HG03280 (cell line): ENCODE measurements at regions not wholly inside any gene's neighbourhood (a gene's known extent, or its start where the extent isn't known, plus 50 kb on each side); places are given as distances from the start of the nearest gene placed in this dataset.

ENCODE experiments used
- ATAC-seq: cut with Tn5 transposase; IDR thresholded peaks from one replicate; pipeline ENCODE4 v1.9.1; 2021; ENCODE audit warnings: mild to moderate bottlenecking, moderate library complexity; ENCODE audit not compliant: unreplicated experiment

DNA sequence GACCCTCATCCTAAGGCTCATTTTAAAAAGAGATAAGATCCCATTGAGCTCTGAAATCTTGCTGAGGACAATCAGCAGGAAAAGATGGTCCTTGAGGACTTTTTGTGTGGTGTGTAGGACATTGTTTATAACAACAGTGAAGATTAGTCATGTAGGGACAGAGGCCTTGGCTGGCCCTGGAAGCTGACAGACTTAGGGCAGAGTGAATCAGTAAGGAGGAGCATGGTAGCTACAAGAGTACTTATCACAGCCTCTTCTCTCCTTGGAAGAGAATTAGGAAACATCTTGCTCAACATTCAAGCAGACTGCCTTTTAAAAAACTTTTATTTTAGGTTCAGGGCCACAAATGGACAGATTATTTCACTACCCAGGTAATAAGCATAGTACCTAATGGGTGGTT, 665.9 kb upstream of the SALL1 start:
- no peak for ATAC-seq

DNA sequence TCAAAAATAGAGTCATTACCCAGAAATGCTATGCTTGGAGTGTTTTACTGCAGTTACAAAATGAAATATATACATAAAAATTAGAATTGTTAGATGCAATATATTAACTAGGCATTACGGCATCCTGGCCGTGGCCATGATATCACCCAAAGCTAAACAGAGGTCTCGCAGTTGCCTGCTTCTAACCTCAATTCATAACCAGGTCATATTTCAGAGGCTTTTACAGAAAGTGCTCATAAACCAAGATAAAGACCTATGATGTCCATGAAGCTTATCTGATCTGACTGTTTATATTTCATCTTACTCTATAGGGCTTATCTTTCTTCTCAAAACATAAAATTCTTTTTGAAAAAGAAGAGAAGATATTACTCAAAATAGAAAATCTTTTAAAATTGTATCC, 664.5 kb upstream of the SALL1 start:
- no peak for ATAC-seq

DNA sequence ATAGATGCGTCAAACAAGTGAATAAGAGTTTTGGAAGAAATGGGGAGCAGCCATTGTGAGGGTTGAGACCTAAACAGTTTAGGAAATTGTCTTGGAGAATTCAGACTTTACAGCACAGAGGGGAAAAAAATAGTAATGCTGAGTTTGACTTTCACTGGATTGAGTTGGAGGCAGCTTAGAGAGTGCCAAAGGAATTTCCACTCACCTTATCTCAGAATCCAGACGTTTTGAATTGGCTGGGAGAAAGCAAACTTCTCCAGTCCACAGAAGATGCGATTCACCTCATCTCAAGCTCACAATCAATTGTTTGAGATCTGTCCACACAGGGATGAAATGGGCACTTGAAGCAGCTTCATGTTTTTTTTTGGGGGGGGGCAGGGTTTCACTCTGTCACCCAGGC, 663.5 kb upstream of the SALL1 start:
- no peak for ATAC-seq

DNA sequence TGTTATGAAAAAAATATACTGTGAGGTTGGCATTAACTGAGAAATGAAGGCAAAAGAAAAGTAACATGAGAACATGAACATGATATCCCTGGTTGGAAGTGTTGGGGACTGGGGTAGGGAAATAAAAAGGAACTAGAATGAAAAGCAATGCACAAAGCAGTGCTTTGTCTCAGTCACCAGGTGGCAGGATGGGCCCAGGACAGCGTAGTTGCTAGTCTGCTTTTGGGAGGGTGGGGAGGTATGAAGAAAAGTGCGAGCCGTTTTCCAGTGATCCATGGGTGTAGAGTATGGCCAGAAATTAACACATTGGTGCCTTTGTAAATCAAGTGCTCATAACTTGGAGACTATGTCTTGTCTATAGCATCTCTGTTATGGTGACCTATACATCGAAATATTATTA, 662.5 kb upstream of the SALL1 start:
- no peak for ATAC-seq

DNA sequence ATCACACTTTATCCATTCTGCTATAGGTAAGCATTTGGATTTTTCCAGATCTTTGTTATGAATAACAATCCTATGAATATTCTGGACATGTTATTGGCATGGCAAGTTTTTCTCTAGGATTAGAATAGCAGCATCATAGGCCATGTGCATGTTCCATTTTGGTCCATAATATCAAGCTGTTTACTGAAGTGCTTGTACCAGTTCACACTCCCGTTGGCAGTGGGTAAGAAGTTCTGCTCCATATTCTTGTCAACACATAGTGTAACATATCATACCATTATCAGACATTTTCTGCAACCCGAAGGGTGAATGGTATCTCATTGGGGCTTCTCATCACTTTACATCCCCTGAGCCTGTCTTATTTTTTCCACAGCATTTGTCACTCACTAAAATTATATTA, 661.9 kb upstream of the SALL1 start:
- no peak for ATAC-seq

DNA sequence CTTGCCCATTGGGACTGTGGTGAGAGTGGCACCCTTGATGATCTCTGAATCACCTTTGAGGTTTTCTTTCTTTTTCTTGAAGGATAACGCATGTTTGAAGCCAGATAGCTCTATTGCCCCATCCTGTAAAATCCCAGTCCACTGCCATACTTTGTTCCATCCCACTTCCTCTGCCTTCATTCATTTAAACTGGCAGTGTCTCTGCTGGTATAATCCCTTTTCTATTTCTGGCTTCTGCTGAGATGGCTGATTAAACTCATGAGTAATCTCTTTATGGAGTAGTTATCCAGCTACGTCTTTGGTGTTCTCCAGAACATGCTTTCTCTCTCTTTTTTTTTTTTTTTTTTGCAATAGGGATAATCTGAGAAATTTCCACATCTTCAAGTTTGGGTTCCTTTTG, 656.5 kb upstream of the SALL1 start:
- no peak for ATAC-seq

DNA sequence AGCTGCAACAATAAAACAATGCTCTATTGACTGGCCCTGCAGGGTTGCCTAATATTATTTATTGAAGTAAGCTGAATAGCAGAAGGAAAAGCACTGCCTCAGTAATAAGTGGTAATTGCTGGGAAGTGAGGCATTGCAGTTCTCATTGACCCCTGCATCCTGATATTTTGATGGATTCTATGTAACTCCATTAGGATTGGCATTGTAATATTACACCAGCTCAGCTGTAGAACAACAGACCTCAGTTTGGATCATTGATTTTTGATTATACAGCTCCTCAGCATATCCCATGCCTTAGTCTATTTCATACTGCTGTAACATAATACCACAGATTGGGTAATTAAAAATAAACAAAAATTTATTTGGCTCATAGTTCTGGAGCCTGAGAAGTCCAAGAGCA, 650.6 kb upstream of the SALL1 start:
- ATAC-seq: no peak

DNA sequence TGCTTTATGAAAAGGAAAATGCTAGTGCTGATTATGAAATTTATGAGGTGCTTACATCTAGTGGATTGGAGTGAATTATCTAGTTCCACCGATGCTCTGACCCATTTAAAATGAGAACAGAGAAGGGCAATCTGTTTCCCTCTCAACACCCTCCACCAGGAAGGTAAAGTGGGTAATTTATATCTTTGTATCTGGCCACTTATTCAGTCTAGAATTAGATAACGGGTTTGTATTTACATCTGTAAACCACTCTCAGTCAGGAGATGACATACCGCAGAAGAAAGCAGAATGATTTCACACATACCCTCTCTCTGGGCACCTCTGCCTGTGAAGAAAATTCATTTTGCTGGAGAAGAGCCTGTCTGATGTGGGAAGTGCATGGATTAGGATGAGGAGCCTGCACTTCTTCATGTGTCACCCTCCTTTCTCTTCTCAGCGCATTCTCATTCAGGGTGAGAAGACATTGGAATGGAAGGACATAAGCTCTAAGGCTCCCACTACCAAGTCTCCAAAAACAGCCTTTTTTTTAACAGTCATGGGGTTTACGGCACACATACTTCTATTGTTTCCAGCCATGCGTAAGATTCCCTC, 646.7 kb upstream of the SALL1 start:
- ATAC-seq: no peak

DNA sequence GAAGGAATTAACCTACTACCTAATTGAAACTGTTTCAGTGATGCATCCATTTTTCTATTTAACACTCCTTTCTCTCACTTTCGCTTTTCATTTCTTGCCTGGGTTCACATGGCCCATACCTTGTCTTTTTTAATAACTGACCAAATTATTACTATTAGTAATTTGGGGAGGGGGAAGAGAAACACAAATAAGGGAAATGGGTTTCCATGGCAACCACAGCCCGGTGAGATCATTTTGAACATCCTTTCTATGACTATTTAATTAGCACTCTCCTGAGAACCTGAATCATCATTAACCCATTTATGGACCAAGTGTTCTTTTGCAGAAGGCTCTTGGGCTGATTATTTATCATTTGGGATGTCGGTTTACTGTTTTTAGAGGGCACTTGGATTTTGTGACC, 628.2 kb upstream of the SALL1 start:
- ATAC-seq: no peak

DNA sequence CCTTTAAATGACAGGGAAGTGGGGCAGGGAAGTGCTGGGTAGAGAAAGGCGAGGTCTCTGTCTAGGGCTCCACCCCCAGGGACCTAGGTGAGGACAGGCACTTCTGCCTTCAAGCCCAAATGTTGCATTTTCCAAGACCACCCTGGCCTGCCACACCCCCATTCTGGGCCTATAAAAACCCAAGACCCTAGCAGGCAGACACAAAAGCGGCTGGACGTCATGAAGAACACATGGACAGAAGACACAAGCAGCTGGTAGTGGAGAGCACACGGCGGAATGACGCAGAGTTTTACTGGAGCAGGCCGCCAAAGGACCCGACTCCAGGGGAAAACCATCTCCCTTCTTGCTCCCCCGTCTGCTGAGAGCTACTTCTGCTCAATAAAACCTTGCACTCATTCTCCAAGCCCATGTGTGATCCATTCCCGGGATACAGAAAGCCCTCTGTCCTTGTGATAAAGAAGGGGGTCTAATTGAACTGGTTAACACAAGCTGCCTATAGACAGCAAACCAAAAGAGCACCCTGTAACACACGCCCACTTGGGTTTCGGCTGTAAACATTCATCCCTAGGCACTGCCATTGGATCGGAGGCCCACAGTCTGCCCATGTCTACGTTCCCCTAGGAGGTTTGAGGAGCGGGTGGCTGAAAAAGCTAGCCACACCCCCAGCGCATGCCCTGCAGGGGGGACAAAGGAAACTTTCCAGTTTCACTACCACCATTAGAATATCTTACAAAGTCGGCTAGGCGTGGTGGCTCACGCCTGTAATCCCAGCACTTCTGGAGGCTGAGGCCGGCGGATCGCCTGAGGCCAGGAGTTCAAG, 622.2 kb upstream of the SALL1 start:
- ATAC-seq: no peak

DNA sequence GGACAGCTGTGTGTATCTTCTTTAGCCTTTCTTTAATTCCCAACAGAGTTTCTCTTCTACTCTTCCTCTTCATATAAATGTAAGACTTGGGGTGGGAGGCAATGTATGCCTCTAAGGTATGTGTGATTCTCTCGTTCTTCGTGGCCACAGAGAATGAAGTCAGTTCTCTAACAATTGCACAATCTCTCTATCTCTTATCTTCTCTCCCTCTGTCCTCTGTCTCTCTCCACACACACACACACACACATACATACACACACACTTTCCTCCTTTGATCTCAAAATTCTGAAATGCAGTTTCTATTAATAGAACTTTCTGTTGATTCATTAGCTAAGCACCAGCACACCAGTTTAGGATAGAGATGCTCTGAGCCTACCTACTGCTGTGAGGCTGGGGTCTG, 615.7 kb upstream of the SALL1 start:
- ATAC-seq: no peak

DNA sequence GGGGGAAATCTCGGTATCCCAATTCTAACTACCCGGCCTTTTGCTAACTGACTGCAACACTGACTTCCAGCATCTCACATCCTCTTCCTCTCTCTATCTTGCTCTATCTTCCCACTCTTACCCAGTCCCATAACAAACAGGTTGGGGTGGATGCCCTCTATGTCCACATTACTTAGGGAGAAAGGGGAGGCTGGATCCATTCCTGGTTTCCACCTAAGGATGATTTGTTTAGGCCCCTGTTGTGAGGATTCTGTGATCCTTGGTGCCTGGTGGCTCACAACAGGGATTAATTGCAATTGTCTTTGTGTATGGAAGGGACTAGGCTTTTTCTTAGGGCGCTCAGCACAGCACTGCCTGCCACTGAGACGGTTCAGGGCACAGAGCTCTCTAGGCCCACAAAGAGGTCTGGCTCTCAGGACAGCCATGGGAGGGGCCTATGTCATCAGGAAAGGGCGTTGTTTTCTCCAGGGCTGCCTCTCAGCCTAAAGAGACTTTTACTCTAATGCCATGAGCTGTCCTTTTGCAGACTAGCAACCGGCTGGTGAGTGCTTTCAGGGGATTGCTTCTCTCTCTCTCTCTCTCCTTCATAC, 612.1 kb upstream of the SALL1 start:
- ATAC-seq: no peak

DNA sequence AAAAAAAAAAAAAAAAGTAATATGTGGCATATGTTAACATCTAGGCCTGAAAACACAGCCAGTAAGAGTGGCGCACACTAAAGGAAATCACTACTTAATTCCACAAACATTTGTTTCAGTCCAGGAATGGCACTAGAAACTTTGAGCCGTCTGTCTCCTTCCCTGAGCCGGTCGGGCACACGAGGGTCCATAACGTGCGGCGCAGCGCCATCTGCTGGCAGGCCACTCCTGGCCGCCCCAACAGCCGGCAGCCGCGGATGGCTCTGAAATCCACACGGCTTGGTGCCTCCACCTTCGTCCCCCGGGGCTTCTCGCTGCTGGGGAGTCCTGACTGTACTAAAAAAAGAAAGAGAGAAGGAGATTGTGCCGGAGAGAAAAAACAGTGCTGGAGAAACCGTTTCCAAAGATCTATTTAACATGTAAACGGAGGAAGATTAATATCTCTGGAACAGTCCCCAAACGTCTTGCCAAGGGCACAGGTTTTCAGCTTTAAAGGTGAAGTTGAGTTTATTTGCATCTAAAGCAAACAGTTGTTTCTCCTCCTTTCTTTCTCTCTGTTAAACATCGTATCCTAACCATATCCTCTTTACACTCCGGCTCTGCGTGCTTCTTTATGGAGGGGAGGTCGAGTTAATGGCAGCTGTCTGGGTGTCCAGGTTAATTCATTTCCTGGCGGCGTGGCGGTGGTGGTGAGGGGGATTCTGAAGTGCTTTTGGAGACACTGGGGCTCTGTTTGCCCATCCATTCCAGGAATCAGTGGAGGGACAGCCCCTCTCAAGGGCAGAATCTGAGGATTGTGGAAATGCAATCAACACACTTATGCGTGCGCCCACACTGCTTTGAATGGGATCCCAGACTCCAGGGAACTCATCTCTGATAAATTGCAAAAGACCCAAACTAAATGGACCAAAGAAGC, 611.3 kb upstream of the SALL1 start:
- ATAC-seq: peak; percentile 89

DNA sequence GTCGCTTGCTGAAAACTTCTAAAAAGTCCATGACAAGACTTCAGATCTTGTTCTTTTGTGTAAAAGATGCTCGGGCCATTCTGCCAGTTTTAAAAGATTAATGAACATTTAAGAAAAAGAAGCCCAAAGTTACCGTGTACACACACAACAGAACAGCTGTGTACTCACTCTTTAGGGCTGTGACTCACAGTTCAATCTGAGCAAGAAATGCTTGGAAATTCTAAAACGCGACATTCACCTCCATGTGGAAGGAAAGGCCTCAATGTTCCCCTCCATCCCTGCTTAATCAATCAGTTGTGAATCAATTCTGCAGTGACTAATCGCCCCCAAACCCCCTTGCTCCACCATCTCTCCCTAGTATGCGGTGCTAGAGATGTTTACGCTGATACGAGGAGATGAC, 609.9 kb upstream of the SALL1 start:
- no peak for ATAC-seq

DNA sequence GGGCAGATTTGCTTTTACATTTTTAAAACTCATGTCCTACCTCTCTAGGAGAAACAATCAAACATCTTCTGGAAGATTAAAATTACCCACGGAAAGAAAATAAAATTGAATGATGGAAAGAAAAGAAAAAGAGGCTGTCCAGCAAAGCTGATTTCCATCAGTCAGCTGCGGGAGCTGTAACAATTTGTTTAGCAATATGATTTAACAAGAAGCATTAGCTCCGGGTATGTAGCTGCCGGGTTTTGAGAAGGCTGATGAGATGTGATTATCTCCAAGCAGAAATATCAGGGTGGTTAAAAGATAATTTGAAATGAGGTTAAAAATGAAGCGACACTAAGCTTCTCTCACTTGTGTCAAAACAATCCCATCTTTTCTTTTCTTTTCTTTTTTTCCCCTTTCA, 608.9 kb upstream of the SALL1 start:
- no peak for ATAC-seq

DNA sequence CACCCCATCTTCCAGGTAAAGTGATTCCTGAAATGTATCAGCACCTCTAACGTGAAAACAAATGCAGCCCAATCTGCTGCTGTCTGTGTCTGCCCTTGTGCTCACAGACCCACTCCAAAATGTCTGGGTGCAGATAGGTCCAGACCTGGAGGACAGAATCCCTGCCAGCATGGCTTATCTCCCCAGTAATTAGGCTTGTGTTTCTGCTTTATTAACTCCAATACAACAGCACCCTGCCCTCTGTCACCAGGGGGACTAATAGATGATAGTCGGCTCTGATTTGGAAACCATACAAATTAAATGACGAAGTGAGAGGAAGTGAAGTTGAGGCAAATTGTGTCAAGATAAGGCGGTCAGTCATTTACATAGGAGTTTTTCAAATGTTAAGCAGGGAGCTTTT, 608.3 kb upstream of the SALL1 start:
- ATAC-seq: no peak

DNA sequence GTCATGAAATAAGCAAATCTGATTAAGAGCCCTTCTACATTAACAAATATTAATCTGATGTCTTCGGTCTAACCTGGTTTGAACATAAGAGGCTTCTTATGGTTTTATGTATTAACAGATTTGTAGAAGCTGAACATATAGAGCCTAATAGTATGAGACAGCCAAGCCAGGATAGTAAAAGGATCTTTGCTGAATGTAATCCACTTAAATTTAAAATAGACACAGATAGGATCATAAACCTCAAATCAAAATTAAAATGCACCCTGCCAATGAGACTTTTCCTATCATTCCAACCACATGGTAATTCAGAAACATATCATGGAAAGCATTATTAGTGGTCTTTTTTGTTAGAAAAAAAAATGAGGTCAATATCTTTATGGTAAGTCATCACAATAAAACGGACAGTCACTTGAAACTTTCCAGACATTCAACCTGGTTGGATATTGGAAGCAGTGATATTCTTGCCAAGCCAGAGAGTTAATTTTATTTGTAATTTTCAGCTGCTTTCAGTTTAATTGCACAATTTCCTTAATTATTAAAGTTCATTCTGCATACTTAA, 606.9 kb upstream of the SALL1 start:
- no peak for ATAC-seq

DNA sequence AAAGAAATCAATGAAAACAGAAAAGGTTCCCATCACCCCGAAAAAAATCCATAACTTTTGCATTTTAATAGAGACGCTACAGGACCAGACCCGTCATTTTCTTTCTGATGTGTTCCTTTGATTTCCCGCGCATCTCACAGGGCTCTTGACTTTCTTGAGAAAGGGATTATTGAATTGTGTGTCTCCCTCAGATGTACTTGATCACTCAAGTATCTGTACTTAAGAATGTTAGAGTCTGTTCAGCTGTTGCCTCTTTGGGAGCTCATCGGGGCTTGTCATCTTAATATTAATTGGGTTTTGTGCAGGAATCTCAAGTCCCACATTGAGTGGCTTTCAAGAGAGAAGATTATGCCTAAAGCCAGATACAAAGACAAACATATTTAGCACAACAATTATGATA, 606.4 kb upstream of the SALL1 start:
- ATAC-seq: no peak

DNA sequence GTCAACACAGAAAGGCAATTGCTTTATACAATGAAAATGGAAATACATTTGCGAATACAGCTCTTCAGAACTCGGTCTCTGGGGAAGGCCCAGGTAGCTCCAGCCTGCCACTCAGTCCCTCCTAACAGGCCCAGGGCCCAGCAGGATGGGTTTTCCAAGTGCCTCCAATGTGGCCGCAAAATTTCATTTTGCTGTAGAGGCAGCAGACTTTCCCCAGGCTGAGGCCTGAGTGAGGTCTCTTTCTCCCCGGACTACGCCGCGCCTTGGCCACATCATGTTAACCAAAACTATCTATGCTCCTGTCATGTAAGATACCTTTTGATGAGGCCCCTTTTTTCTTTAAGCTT, 606.0 kb upstream of the SALL1 start:
- no peak for ATAC-seq

DNA sequence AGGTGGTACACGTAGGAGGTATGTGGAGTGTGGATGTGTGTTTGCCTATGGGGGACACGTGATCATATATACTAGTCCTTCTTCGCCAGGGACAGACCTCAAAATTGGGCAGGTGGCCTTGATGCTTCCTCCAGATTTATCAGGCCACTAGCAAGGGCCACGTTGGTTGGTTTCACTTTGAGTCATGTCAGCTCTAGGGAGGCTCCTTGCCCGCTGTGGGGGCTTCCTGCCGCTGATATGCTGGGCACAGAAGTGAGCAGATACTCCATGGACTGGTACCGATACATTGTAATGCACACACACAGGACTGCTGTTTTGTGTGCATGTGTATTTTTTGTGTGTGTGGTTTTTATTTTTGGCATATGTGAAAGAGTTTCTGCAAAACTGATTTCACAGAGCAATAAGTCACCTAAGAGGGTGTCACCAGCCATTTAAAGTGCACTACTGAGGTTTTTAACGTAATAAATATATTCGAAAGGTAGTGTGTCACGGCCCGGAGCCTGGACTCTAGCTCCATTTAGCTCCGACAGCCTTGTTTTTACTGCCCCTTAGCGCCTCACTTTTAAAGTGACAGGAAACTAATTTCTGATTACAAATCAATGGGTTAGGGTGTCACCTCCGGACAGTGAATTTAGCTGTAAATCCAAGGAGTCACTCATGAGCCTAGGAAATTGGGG, 605.5 kb upstream of the SALL1 start:
- no peak for ATAC-seq
